OCI-LY1 (cell line): ENCODE measurements at regions not wholly inside any gene's neighbourhood (a gene's known extent, or its start where the extent isn't known, plus 50 kb on each side); places are given as distances from the start of the nearest gene placed in this dataset.

Experiments
- H2AFZ ChIP-seq: fragments of 200-600 bp; sonication (generic), shearing (Covaris generic); 2 replicates; pipeline ENCODE4 v1.6.0; 2014; ENCODE audit warnings: antibody characterized with exemption, mild to moderate bottlenecking, low read length
- H3F3A ChIP-seq: fragments of 200-600 bp; sonication (generic), shearing (Covaris generic); 2 replicates; pipeline ENCODE4 v1.6.0; 2014; ENCODE audit warnings: mild to moderate bottlenecking, antibody characterized with exemption, low read length, moderate library complexity; ENCODE audit not compliant: insufficient read depth
- H3K27ac ChIP-seq: fragments of 200-600 bp; sonication (generic); 2 replicates; pipeline ENCODE4 v1.5.1; 2014; ENCODE audit warnings: low read length, mixed run types, mild to moderate bottlenecking, low read depth; ENCODE audit not compliant: poor library complexity, severe bottlenecking
- H3K27me3 ChIP-seq: fragments of 200-600 bp; sonication (generic); 2 replicates; pipeline ENCODE4 v1.6.0; 2014; ENCODE audit warnings: antibody characterized with exemption, mild to moderate bottlenecking, low read length, moderate library complexity; ENCODE audit not compliant: insufficient read depth
- H3K36me3 ChIP-seq: fragments of 200-600 bp; sonication (generic); 2 replicates; pipeline ENCODE4 v1.6.1; 2014; ENCODE audit warnings: mild to moderate bottlenecking, antibody characterized with exemption, low read length, moderate library complexity, mixed read lengths; ENCODE audit not compliant: insufficient read depth
- H3K4me1 ChIP-seq: fragments of 200-600 bp; sonication (generic); 2 replicates; pipeline ENCODE4 v1.5.1; 2014; ENCODE audit warnings: mild to moderate bottlenecking, low read length, moderate library complexity; ENCODE audit not compliant: insufficient read depth, severe bottlenecking
- H3K4me2 ChIP-seq: fragments of 200-600 bp; sonication (generic), shearing (Covaris generic); 2 replicates; pipeline ENCODE4 v1.6.1; 2014; ENCODE audit warnings: low read length
- H3K4me3 ChIP-seq: fragments of 200-600 bp; sonication (generic); 2 replicates; pipeline ENCODE4 v1.5.1; 2014; ENCODE audit warnings: low read length, low read depth, mild to moderate bottlenecking, mixed read lengths; ENCODE audit not compliant: poor library complexity, severe bottlenecking
- H3K79me2 ChIP-seq: fragments of 200-600 bp; shearing (Covaris generic); 2 replicates; pipeline ENCODE4 v1.6.1; 2016; ENCODE audit warnings: mixed run types, low read length, mixed read lengths; ENCODE audit not compliant: insufficient read depth
- H3K9ac ChIP-seq: fragments of 200-600 bp; sonication (generic), shearing (Covaris generic); 2 replicates; pipeline ENCODE4 v1.6.1; 2014; ENCODE audit warnings: mild to moderate bottlenecking, low read length, mixed read lengths
- H3K9me2 ChIP-seq: fragments of 200-600 bp; sonication (generic), shearing (Covaris generic); 2 replicates; pipeline ENCODE4 v1.6.1; 2014; ENCODE audit warnings: low read depth, mild to moderate bottlenecking, low read length, mixed read lengths
- H3K9me3 ChIP-seq: fragments of 200-600 bp; shearing (Covaris generic); 2 replicates; pipeline ENCODE4 v1.6.1; 2014; ENCODE audit warnings: low read length, mixed read lengths
- H4K20me1 ChIP-seq: fragments of 200-600 bp; sonication (generic), shearing (Covaris generic); 2 replicates; pipeline ENCODE4 v1.6.0; 2016; ENCODE audit warnings: mild to moderate bottlenecking, low read length; ENCODE audit not compliant: insufficient read depth
- CTCF ChIP-seq: fragments of 200-600 bp; sonication (generic), shearing (Covaris generic); IDR thresholded peaks from 2 replicates; pipeline ENCODE4 v1.5.1; 2017; ENCODE audit warnings: mild to moderate bottlenecking, antibody characterized with exemption, low read length, moderate library complexity, mixed read lengths
- EZH2 ChIP-seq: fragments of 200-600 bp; sonication (generic), shearing (Covaris generic); IDR thresholded peaks from 2 replicates; pipeline ENCODE4 v1.8.0; 2017; ENCODE audit warnings: borderline replicate concordance, mixed run types, mild to moderate bottlenecking, antibody characterized with exemption, low read length, moderate library complexity, mixed read lengths

GRCh38 chr17:79438546-79439334 lies 172.1 kb downstream of the RBFOX3 start:
- H3K9me2 ChIP-seq = no peaks in the 10 kb centered on the region
- no peaks in the 10 kb centered on the region for H3F3A ChIP-seq
- H3K36me3 ChIP-seq = no peaks in the 10 kb centered on the region
- no peak overlapping the region for H2AFZ ChIP-seq
- H4K20me1 ChIP-seq = no peaks in the 10 kb centered on the region
- no peak overlapping the region for H3K4me3 ChIP-seq
- H3K79me2 ChIP-seq = no peaks in the 10 kb centered on the region
- no peak overlapping the region for H3K9ac ChIP-seq
- no peaks in the 10 kb centered on the region for H3K4me1 ChIP-seq
- H3K4me2 ChIP-seq = no peak overlapping the region
- no peaks in the 10 kb centered on the region for H3K9me3 ChIP-seq
- TF ChIP-seq EZH2 = no peak
- TF ChIP-seq CTCF = no peak
- H3K27me3 ChIP-seq = no peaks in the 10 kb centered on the region
- no peak overlapping the region for H3K27ac ChIP-seq

- TF ChIP-seq EZH2 (no peak), CTCF (no peak)
- H3K79me2 ChIP-seq = no peaks in the 10 kb centered on the region
- H2AFZ ChIP-seq = no peak overlapping the region
- no peak overlapping the region for H3K27ac ChIP-seq
- no peaks in the 10 kb centered on the region for H4K20me1 ChIP-seq
- H3K27me3 ChIP-seq = no peaks in the 10 kb centered on the region
- no peaks in the 10 kb centered on the region for H3K9me3 ChIP-seq
- no peaks in the 10 kb centered on the region for H3K4me1 ChIP-seq
- H3K9ac ChIP-seq = no peak overlapping the region
- H3K4me2 ChIP-seq = no peak overlapping the region
- H3K36me3 ChIP-seq = no peaks in the 10 kb centered on the region
- no peak overlapping the region for H3K4me3 ChIP-seq
- H3F3A ChIP-seq = no peaks in the 10 kb centered on the region
- H3K9me2 ChIP-seq = no peaks in the 10 kb centered on the region
Observed at GRCh38 chr17:79438058-79438457, 172.8 kb downstream of the RBFOX3 start.

GRCh38 chr17:79437081-79437480 lies 173.8 kb downstream of the RBFOX3 start:
- H2AFZ ChIP-seq = no peak overlapping the region
- H3K36me3 ChIP-seq = no peaks in the 10 kb centered on the region

More at GRCh38 chr17:79437081-79437480, 173.8 kb downstream of the RBFOX3 start:
- Histone ChIP-seq H3K9ac (no peak overlapping the region), H3F3A (no peaks in the 10 kb centered on the region), H3K9me2 (no peaks in the 10 kb centered on the region), H3K4me2 (no peak overlapping the region), H3K79me2 (no peaks in the 10 kb centered on the region), H3K9me3 (no peaks in the 10 kb centered on the region), H3K4me1 (no peaks in the 10 kb centered on the region), H3K27ac (no peak overlapping the region), H3K4me3 (no peak overlapping the region), H3K27me3 (no peaks in the 10 kb centered on the region), H4K20me1 (no peaks in the 10 kb centered on the region)
- TF ChIP-seq EZH2 (no peak), CTCF (no peak)
